Kidney tubule cell (primary cell): ENCODE measurements at regions not wholly inside any gene's neighbourhood (a gene's known extent, or its start where the extent isn't known, plus 50 kb on each side); places are given as distances from the start of the nearest gene placed in this dataset.

Source experiments
- DNase-seq: peaks from one replicate; pipeline ENCODE4 v3.0.0-alpha.2; 2018; ENCODE audit warnings: low spot score

DNA sequence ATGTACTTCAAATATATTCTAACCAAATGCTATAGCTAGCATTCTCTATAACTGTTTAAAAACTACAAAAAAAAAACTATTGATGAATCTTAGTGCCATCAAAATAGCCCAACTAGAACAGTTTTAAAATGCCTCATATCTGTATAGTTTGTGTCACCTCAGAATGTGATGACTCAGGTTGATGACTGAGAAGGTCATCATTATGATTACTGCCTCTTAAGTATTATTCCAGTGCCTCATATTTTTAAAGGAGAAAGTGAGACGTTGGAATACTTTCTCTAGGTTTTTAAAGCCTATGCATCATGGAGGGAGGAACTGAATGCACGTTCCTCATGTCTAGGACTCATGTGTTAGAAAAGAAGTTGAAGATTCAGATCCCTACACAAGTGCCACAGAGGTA is 88.2 kb downstream of the TMA16 start:
- peak; percentile 7 for DNase-seq

DNA sequence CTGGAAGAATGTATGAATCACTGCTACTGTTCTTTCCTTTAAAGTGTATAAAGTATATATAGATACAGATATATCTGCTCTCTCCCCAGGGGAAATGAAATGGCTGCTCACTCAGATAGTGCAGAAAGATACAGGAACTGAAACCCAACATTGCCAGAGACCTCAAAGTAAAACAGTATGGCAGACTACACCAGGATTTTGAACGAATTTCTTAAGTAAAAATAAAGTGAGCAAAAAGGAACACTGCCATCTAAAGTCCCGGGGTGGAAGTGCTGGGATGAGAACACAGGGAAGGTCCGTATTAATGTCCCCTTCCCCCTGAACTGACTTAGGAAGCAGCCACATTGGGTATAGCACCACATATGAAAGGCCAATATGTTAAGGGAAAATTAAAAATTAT is 93.4 kb downstream of the TMA16 start:
- DNase-seq: no peak

DNA sequence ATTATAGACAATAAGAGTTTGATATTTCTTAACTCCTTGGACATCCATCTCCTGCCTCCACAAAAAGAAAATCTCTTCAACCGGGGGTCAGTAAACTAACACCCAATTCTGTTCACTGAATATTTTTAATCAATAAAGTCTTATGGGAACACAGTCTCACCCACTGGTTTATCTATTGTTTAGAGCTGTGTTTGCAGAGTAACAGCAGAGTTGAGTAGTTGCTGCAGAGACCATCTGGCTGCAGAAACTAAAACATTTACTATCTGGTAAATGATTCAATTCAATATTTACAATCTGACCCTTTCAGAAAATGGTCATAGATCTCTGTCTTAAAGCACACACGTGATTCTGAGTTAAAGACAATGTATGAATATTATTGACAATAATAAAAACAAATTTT is 94.0 kb downstream of the TMA16 start:
- no peak for DNase-seq

DNA sequence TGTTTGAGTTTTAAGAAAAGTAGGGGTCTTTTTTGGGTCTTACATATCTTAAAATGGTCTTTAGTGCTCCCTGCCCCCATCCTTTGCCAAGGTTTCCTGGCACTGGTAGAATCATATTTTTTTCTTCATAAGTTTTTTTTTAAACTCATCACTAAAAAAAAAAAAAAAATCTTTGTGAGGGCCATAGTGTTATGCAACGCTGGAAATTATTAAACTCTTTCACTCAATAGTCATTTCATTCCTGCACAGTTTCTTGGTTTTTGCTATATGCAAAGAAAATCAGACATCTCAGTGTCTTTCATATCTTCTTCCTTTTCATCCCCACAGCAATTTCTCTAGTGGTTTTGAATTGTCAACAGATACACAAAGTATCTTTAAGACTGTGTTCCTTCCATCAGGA is 95.6 kb downstream of the TMA16 start:
- DNase-seq: no peak

DNA sequence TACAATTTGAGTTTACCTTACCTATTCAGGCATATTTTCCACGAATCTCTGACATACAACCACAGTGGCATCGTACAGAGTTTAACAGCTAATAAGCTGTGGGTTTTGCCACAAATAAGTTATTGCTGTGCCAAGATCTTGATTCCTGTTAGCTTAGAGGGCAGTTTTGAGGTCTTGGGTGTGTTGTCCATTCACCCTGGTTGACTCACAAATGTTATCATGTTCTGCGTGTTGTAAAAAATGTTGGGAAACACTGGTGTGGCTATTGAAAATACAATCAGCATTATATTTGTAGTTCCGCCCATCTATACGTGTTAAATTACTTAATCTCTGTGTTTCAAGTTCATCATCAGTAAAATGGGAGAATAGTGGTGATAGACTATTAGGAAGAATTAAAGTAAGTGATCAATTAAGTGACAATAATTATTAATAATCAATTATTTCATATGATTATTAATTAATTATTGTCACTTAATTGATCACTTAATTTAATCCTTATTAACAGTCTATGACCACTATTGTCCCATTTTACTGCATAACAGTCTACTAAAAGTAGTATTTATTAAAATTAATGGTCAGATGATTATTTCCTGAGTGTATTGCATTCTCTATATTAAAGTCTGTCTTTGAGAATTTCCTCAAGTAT is 96.3 kb downstream of the TMA16 start:
- no peak for DNase-seq

DNA sequence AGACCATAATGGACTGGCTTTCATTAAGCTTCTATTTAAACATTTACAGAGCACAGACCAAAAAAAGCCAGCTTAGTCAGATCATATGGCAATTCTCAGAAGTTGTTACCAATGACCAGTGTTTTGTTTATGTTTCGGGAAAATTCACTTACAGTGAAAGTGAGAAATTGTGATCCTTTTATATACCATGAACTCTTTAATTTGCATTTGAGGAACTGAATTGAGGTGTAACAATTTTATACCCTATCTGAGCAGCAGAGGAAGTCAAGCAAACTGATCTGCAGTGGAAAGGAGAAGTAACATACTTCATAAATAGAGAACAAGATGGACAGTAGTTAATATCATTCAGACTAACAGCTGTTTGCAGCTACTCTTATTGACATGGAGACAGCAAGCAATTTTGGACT is 97.1 kb downstream of the TMA16 start:
- DNase-seq: no peak

DNA sequence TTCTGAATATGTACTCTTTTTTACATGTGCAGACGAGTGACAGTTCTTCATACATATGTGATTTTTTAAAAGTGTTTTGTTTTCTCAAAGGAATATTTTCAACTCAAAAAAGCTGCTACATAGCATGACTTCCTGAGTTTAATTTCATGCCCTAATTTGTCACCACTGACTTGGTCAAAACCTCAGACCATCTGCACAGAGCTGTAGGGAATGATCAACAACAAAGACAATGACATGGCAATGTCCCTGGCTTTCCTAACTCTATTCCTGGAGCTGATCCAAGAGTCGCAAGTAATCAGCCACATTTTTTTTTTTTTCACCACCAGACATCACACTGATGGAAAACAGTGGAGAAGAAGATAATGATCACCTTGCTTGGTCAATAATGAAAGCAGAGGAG is 97.7 kb downstream of the TMA16 start:
- DNase-seq: no peak

DNA sequence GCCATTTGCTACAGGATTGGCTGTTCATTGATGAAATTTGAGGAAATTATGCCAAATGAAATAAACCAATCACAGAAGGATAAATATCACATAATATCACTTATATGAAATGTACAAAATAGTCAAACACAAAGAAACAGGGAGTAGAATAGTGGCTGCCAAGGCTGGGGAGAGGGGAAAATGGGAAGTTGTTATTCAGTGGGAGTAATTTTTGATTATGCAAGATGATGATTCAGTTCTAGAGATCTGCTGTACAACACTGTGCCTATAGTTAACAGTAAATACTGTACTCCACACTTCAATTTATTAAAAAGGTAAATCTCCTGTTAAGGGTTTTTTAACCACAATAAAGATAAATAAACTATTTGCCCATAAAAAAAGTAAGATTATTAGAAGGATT is 101.1 kb downstream of the TMA16 start:
- no peak for DNase-seq

DNA sequence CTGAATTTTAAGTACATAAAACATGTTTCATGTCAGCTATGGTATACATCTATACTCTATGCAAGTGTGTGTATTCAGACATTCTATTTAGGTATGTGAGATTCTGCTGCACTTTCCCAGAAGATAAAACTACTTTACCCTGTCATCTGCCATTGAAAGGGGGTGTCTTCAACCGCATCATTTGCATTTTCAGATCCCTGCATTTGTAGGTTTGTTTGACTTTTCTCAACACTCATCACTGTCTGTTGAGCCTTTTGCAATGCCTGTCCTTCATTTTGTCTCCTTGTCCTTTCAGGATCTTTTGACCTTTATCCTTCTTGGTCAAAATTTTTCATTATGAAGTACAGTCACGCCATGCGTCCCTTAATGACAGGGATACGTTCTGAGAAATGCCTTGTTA is 103.5 kb downstream of the TMA16 start:
- DNase-seq: no peak

DNA sequence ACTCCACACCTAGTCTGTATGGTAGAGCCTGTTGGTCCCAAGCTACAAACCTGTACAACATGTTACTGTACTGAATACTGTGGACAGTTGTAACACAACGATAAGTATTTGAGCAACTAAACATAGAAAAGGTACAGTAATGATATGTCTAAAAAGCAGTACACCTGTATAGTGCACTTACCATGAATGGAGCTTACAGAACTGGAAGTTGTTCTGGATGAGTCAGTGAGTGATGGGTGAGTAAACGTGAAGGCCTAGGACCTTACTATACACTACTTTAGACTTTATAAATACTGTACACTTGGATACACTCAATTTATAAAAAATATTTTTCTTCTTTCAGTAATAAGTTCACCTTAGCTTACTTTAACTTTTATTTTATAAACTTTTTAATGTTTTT is 104.0 kb downstream of the TMA16 start:
- DNase-seq: no peak

DNA sequence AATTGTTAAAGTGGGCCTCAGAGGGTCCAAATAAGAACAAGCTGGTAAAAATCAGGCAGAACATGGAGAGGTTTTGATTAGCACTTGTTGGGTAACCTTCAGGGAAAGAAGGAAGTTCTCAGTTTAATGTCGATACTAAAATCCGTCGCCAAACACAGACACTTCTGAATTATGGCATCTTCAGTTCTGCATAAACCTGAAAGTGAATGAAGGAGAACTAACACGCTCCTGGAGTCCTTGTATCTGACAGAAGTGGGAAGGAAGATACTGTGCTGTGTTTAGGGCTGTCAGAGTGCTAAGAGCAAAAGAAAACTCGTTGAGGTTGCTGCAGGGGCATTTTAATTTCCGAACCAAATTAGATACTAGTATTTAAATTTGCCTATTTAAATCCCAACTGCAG is 106.2 kb downstream of the TMA16 start:
- no peak for DNase-seq

DNA sequence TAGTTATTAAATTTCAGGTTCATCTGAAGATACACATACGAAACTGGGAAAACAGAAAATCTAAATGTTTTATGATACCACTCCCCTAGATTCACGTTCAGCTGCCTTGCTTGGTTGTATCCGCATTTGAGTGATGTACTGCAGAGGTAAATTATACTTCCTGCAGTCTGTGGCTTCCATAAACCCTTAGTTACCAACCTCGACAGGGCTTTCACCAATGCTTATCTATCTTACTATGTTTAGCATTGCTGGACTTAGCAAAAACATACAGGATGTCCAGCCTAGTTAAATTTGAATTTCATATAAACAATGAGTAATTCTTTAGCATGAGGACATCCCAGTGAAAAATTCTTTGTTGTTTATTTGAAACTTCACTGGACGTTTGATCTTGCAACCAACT is 108.8 kb downstream of the TMA16 start:
- DNase-seq: no peak

DNA sequence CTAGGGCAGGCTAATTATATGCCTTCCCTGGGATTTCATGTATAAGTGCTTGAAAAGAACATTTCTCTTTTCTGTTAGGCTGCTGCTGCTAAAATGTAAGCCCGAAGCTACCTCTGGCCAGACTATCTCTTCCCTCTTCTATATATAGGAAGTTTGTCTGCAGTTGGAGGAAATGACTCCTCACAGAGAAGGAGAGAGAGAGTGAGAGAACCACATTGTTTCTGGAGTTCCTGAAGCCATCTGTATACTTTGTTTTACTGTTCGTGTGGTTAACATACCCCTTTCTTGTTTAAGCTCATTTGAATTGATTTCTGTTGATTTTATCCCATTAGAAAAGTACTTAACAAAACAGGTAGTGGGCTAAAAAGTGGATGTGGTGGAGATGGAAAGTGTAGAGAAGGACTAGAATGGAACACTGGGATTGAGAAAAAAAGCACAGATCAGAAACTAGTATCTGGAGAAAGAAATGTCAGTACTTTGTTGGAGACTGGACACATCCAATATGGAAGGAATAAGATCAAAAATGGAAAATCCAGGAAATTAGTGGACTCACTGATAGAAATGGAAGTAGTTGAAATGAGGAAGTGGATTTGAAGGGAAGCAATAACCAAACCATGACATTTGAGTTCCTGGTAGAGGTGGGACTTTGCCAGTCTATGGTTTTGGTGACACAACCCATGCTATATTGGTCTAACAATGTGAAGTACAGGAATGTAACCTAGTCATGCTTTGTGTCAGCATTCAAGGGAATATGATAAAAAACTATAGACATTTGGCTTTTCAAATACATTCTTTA is 112.6 kb downstream of the TMA16 start:
- DNase-seq: no peak

DNA sequence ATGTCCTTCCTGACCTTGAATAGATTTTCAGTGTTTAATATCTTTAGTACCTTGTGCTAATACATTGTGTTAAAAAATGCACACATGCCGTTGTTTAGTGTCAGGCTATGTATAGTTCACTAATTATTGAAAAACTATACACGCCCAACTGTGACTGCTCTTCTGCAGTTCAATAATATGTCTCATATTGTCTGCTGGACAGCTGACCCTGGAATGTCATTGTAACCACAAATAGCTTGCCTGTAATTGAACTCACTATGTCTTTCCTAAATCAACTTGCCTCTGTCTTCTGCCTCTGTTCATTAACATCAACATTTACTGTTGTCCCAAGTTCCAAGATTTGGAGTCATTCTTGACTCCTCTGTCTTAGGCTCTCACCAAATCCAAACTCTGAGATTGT is 114.5 kb downstream of the TMA16 start:
- no peak for DNase-seq

DNA sequence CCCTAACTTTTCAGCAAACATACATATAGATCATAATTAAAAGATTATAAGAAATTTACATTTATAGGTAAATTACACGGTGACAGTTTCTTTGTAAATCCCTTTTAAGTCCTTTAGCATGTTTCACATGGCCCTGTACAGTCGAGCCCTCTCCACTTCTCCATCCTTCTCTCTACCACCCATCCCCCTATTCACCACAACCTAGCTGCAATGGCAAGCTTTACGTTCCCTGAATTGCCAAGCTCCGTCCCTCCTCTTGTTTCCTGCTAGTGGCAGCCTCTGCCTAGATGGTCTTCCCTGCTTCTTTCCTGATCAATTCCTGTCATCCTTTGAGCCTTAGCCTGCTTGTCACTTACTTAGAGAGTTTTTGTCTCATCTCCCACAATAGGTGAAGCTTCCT is 116.2 kb downstream of the TMA16 start:
- no peak for DNase-seq

DNA sequence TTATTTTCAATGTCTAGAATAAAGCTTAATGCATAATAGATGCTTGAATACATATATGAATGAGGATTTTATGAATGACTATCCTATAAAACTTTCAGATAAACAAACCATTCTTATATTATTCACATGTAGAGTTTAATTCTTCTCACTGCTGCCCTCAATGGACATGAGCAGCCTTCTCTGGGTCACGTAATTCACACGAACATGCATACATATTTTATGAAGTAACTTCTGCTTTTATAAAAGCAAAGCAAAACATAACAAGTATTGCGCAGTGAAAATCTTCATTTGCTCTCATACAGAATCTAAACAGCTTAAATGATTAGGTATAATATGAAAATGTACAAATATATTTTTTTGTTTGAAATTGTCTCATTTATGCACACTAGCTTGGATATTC is 116.7 kb downstream of the TMA16 start:
- DNase-seq: no peak

DNA sequence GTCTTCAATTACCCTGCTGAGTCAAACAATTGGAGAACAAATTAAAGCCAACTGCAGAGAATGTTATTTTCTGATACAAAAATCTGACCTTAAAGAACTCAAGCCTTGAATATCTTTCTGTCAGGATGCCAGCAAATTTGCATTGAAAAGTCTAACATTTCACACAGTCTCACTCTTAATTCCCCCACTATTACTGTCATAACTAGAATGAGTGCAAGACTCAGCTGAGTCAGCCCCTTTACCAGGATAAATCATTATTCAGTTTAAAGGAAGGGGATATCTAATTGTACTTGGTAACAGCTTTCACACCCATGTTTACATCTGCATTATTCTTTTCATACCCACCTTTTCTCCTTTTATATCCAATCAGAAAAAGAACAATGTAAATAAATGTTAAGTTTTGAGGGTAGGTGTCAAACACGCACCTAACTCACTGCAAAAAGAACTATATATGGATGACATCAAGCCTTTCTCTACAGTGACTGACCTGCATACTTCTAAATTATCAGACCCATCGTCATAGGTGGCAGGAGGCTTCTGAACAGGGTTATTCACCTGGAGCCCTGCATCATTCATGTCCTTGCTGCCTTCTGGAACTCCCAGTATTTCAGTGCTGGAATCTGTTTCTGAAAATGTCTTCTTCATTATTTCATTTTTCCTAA is 117.4 kb downstream of the TMA16 start:
- no peak for DNase-seq

DNA sequence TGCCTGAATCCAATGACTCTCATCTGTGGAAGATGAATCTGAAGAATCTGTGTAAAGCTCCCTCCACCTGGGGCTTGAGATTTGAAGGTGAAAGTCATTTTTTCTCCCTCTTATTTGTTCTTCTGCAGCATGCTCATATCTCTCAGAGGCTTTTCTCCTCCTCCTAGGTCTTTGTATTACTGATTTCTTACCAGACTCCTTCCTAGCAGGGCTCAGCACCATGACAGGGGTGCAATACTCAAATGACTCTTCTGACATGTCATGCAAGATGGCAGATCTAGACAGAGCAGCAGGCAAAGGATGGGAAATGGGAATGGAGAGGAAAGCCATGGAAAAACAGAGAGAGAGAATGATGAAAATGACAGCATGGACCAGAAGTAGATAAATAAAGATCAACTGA is 118.3 kb downstream of the TMA16 start:
- DNase-seq: no peak

DNA sequence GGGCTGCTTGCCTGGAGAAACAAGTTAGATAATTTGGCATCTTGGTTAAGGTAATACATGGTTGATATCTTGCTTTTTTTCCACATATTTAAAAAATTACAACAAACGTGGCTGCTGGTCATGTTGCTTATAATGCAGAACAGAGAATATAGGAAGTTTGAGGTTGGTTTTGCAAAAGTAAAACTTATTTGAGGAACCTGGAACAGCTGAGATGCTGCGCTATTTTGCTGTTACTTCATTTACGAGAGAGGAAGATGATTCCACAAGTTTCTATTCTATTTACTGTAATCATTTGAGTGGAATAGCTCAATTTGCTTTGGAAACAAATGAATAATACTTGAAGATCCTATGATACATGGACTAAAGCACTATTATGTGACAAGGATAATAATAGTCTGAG is 118.9 kb downstream of the TMA16 start:
- no peak for DNase-seq

DNA sequence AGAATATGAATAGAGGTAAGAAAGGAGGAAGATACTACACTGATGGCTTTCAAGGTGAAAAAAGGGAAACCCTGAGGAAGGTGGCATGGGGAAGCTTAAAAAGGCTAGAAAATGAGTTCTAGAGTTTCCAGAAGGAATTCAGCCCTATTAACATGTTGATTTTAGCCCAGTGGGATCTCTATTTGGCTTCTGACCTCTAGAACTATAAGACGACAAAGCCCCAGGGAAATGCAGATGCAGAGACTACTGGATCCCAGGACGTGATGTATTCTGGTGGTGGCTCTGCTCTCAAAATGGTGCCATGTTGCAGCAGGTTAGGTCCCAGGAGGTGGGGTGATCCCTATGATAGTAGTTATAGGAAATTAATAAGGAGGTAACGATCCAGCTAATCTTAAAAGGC is 120.4 kb downstream of the TMA16 start:
- DNase-seq: no peak

DNA sequence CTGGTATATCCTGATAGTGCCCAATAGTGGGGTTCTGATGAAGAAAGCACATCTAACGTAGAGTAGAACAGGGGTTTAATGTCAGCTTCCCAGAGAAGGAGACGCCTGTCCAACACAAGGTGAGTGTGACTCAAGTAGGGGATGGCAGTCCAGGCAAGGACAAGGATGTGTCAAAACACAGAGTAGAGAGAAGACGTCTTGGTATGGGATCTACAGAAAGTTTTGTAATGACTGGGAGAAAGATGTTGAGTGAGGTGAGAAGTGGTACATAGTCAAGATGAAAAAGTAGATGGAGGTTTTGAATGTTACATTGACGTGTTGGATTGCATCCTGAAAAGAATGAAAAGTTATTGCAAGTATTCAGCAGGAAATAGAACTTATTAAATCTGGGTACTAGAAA is 124.4 kb downstream of the TMA16 start:
- no peak for DNase-seq

DNA sequence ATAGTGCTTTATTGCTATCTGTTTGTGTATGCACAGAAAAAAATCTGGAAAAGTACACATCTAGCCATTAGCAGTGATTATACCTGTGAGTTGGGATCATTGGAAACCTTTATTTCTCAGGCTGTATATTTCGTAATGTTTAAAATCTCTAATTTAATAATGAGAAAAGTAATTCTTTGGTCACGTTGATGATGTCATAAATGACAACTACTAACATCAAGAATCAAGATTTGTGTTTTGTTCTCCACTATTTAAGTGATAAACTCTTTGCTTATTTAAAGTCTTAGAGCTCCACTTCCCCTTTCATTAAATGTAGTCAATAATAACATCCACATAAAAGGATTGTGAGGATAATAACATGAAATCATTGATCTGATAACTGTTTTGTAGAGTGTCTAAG is 126.2 kb downstream of the TMA16 start:
- no peak for DNase-seq

DNA sequence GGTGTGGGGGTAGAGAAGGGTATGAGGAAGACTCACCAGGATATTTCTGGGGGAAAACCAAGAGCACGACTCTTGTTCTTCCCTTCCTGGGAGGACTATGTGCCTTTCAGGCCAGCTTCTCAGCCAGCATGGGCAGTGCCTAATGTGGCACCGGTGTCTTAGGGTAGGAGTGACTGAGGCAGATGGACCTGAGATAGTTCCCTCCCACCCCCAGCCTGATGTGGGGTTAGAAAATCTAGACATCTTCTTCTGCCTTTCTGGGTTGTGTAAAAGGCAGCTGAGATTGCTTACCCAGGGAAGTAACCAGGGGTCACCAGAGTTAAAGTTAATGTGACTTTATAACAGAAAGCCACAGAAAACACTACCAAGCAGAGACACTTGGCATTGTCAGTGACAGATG is 127.3 kb downstream of the TMA16 start:
- DNase-seq: no peak
